ENCODE measurements at regions not wholly inside any gene's neighbourhood (a gene's known extent, or its start where the extent isn't known, plus 50 kb on each side); places are given as distances from the start of the nearest gene placed in this dataset.

- no peak for DNase-seq (ENCODE audit: extremely low spot score in 2 of 2)
- Histone ChIP-seq H3K36me3 (no peaks in the 10 kb centered on the region), H3K27ac (no peak overlapping the region), H3K9me3 (no peaks in the 10 kb centered on the region), H3K4me1 (no peaks in the 10 kb centered on the region), H3K4me3 (no peak overlapping the region), H3K27me3 (no peaks in the 10 kb centered on the region)
- intact Hi-C loops (cut with DNase I): no loop called here
- TF ChIP-seq CTCF (IDR thresholded peaks at IDR 0.05): no peak
- no peak for TF ChIP-seq POLR2AphosphoS5 (IDR thresholded peaks at IDR 0.05; ENCODE audit: insufficient read depth in 1 of 2, low read depth in 1 of 2)
- no peak for TF ChIP-seq POLR2A (IDR thresholded peaks at IDR 0.05)
These were observed 108.3 kb downstream of the SLITRK5 start for GRCh38 chr13:87779426-87779825.

- TF ChIP-seq POLR2A (IDR thresholded peaks at IDR 0.05) (no peak), POLR2AphosphoS5 (IDR thresholded peaks at IDR 0.05; ENCODE audit: insufficient read depth in 1 of 2, low read depth in 1 of 2) (no peak)
These were observed 112.2 kb downstream of the SLITRK5 start for GRCh38 chr13:87783366-87783765.

GRCh38 chr13:87788363-87788762 is 117.2 kb downstream of the SLITRK5 start:
- no peaks in the 10 kb centered on the region for H3K36me3 ChIP-seq
- H3K27me3 ChIP-seq: no peaks in the 10 kb centered on the region
- no peaks in the 10 kb centered on the region for H3K9me3 ChIP-seq
- intact Hi-C loops (cut with DNase I): no loop called here
- no peaks in the 10 kb centered on the region for H3K4me1 ChIP-seq
- no peak for DNase-seq (ENCODE audit: extremely low spot score in 2 of 2)
- H3K4me3 ChIP-seq: no peak overlapping the region
- TF ChIP-seq CTCF (IDR thresholded peaks at IDR 0.05): no peak
- TF ChIP-seq POLR2AphosphoS5 (IDR thresholded peaks at IDR 0.05; ENCODE audit: insufficient read depth in 1 of 2, low read depth in 1 of 2): no peak
- TF ChIP-seq POLR2A (IDR thresholded peaks at IDR 0.05): no peak
- H3K27ac ChIP-seq: no peak overlapping the region

More at GRCh38 chr13:87783366-87783765, 112.2 kb downstream of the SLITRK5 start:
- H3K4me1 ChIP-seq: no peaks in the 10 kb centered on the region
- intact Hi-C loops (cut with DNase I): no loop called here
- H3K27me3 ChIP-seq: no peaks in the 10 kb centered on the region
- H3K36me3 ChIP-seq: no peaks in the 10 kb centered on the region
- no peak overlapping the region for H3K27ac ChIP-seq
- no peak for DNase-seq (ENCODE audit: extremely low spot score in 2 of 2)
- H3K9me3 ChIP-seq: no peaks in the 10 kb centered on the region
- H3K4me3 ChIP-seq: no peak overlapping the region

GRCh38 chr13:87792878-87793277 is 121.7 kb downstream of the SLITRK5 start:
- H3K27me3 ChIP-seq: no peaks in the 10 kb centered on the region
- H3K4me1 ChIP-seq: no peaks in the 10 kb centered on the region
- H3K4me3 ChIP-seq: no peak overlapping the region
- no peaks in the 10 kb centered on the region for H3K9me3 ChIP-seq
- intact Hi-C loops (cut with DNase I): no loop called here
- H3K27ac ChIP-seq: no peak overlapping the region
- DNase-seq (ENCODE audit: extremely low spot score in 2 of 2): no peak
- TF ChIP-seq POLR2AphosphoS5 (IDR thresholded peaks at IDR 0.05; ENCODE audit: insufficient read depth in 1 of 2, low read depth in 1 of 2) (no peak), CTCF (IDR thresholded peaks at IDR 0.05) (no peak), POLR2A (IDR thresholded peaks at IDR 0.05) (no peak)
- no peaks in the 10 kb centered on the region for H3K36me3 ChIP-seq

- no peak for DNase-seq (ENCODE audit: extremely low spot score in 2 of 2)
- H3K27me3 ChIP-seq: no peaks in the 10 kb centered on the region
- no peak overlapping the region for H3K4me3 ChIP-seq
- H3K36me3 ChIP-seq: no peaks in the 10 kb centered on the region
- no peak overlapping the region for H3K27ac ChIP-seq
- TF ChIP-seq POLR2A (IDR thresholded peaks at IDR 0.05): no peak
- TF ChIP-seq CTCF (IDR thresholded peaks at IDR 0.05): no peak
- no peak for TF ChIP-seq POLR2AphosphoS5 (IDR thresholded peaks at IDR 0.05; ENCODE audit: insufficient read depth in 1 of 2, low read depth in 1 of 2)
- intact Hi-C loops (cut with DNase I): no loop called here
- H3K9me3 ChIP-seq: no peaks in the 10 kb centered on the region
- no peaks in the 10 kb centered on the region for H3K4me1 ChIP-seq
These were observed 127.4 kb downstream of the SLITRK5 start for GRCh38 chr13:87798536-87798935.

All from vagina (tissue), 2 donors.